ENCODE measurements at regions not wholly inside any gene's neighbourhood (a gene's known extent, or its start where the extent isn't known, plus 50 kb on each side); places are given as distances from the start of the nearest gene placed in this dataset.

DNA sequence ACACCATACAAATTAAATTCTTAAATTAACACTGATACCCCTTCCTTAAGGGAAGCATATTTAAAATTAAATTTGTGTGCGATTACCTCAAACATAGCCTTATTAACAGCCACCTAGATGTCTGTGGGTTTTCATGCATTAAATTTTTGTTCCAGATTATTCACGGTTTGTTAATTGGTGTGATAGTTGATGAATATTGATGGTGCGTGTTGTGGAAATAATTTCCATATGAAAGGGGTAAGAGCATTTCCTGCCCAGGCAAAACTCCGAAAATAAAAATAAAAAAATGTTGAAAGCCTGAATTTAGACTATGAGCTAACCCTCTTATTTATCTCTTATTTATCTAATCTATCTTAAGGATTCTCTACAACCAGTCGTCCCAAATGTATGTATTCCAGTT lies 679.3 kb upstream of the CELF2 start:
- TF ChIP-seq POLR2AphosphoS5 (IDR thresholded peaks at IDR 0.05; ENCODE audit: low read depth): no peak
- TF ChIP-seq, protein P1, sequence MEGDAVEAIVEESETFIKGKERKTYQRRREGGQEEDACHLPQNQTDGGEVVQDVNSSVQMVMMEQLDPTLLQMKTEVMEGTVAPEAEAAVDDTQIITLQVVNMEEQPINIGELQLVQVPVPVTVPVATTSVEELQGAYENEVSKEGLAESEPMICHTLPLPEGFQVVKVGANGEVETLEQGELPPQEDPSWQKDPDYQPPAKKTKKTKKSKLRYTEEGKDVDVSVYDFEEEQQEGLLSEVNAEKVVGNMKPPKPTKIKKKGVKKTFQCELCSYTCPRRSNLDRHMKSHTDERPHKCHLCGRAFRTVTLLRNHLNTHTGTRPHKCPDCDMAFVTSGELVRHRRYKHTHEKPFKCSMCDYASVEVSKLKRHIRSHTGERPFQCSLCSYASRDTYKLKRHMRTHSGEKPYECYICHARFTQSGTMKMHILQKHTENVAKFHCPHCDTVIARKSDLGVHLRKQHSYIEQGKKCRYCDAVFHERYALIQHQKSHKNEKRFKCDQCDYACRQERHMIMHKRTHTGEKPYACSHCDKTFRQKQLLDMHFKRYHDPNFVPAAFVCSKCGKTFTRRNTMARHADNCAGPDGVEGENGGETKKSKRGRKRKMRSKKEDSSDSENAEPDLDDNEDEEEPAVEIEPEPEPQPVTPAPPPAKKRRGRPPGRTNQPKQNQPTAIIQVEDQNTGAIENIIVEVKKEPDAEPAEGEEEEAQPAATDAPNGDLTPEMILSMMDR (IDR thresholded peaks at IDR 0.05; ENCODE audit: insufficient read depth, low read length): no peak
- TF ChIP-seq, protein P2, sequence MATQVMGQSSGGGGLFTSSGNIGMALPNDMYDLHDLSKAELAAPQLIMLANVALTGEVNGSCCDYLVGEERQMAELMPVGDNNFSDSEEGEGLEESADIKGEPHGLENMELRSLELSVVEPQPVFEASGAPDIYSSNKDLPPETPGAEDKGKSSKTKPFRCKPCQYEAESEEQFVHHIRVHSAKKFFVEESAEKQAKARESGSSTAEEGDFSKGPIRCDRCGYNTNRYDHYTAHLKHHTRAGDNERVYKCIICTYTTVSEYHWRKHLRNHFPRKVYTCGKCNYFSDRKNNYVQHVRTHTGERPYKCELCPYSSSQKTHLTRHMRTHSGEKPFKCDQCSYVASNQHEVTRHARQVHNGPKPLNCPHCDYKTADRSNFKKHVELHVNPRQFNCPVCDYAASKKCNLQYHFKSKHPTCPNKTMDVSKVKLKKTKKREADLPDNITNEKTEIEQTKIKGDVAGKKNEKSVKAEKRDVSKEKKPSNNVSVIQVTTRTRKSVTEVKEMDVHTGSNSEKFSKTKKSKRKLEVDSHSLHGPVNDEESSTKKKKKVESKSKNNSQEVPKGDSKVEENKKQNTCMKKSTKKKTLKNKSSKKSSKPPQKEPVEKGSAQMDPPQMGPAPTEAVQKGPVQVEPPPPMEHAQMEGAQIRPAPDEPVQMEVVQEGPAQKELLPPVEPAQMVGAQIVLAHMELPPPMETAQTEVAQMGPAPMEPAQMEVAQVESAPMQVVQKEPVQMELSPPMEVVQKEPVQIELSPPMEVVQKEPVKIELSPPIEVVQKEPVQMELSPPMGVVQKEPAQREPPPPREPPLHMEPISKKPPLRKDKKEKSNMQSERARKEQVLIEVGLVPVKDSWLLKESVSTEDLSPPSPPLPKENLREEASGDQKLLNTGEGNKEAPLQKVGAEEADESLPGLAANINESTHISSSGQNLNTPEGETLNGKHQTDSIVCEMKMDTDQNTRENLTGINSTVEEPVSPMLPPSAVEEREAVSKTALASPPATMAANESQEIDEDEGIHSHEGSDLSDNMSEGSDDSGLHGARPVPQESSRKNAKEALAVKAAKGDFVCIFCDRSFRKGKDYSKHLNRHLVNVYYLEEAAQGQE (IDR thresholded peaks at IDR 0.05; ENCODE audit: insufficient replicate concordance, low read depth): no peak

Data from HL-60 (cell line).